Loucy (cell line): ENCODE measurements at regions not wholly inside any gene's neighbourhood (a gene's known extent, or its start where the extent isn't known, plus 50 kb on each side); places are given as distances from the start of the nearest gene placed in this dataset.

Experiments used
- EZH2phosphoT487 ChIP-seq: fragments of 200-600 bp; IDR thresholded peaks from 2 replicates; pipeline ENCODE4 v1.6.1; 2018; ENCODE audit warnings: antibody characterized with exemption, mild to moderate bottlenecking, moderate library complexity, borderline replicate concordance
- TF ChIP-seq, protein P1 (sequence below): fragments of 200-600 bp; sonication (generic); conservative IDR thresholded peaks from 2 replicates; pipeline ENCODE4 v1.5.1; 2014; ENCODE audit warnings: mild to moderate bottlenecking, antibody characterized with exemption, low read length

DNA sequence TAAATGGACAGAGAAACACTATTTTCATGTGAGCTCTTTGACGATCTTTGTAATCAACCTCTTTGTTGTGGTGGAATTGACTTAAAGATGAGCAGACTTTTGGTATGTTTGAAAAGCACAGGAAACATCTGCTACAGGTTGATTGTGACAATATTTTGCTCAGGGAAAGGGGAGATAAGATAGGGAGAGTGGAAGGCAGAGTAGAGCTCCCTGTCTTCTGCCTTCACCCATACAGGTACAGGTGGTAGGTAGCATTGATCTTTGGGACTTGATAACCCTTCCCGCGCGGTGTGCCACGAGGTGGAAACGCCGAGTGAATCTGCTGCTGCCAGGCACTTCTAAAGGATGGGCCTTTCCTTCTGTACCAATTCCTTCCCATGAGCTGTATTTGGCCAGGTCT is 183.6 kb downstream of the UTRN start:
- TF ChIP-seq, protein P1, sequence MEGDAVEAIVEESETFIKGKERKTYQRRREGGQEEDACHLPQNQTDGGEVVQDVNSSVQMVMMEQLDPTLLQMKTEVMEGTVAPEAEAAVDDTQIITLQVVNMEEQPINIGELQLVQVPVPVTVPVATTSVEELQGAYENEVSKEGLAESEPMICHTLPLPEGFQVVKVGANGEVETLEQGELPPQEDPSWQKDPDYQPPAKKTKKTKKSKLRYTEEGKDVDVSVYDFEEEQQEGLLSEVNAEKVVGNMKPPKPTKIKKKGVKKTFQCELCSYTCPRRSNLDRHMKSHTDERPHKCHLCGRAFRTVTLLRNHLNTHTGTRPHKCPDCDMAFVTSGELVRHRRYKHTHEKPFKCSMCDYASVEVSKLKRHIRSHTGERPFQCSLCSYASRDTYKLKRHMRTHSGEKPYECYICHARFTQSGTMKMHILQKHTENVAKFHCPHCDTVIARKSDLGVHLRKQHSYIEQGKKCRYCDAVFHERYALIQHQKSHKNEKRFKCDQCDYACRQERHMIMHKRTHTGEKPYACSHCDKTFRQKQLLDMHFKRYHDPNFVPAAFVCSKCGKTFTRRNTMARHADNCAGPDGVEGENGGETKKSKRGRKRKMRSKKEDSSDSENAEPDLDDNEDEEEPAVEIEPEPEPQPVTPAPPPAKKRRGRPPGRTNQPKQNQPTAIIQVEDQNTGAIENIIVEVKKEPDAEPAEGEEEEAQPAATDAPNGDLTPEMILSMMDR, result no peak
- TF ChIP-seq EZH2phosphoT487, result no peak
